Fibroblast of the aortic adventitia (primary cell): ENCODE measurements at regions not wholly inside any gene's neighbourhood (a gene's known extent, or its start where the extent isn't known, plus 50 kb on each side); places are given as distances from the start of the nearest gene placed in this dataset.

ENCODE experiments used
- DNase-seq: peaks from one replicate; pipeline ENCODE4 v3.0.0-alpha.2; 2010; ENCODE audit warnings: low read depth
- H3K4me3 ChIP-seq: 2 replicates; pipeline ENCODE4 v1.5.1; 2011; ENCODE audit warnings: low read depth, mild to moderate bottlenecking, control low read depth, low read length, moderate library complexity
- TF ChIP-seq, protein P1 (sequence below): IDR thresholded peaks from 2 replicates; pipeline ENCODE4 v1.5.1; 2011; ENCODE audit warnings: mild to moderate bottlenecking, low read length, control low read depth, inconsistent platforms; ENCODE audit not compliant: insufficient read depth

GRCh38 chr3:40780925-40781406, 256.2 kb downstream of the ZNF621 start:
- TF ChIP-seq, protein P1, sequence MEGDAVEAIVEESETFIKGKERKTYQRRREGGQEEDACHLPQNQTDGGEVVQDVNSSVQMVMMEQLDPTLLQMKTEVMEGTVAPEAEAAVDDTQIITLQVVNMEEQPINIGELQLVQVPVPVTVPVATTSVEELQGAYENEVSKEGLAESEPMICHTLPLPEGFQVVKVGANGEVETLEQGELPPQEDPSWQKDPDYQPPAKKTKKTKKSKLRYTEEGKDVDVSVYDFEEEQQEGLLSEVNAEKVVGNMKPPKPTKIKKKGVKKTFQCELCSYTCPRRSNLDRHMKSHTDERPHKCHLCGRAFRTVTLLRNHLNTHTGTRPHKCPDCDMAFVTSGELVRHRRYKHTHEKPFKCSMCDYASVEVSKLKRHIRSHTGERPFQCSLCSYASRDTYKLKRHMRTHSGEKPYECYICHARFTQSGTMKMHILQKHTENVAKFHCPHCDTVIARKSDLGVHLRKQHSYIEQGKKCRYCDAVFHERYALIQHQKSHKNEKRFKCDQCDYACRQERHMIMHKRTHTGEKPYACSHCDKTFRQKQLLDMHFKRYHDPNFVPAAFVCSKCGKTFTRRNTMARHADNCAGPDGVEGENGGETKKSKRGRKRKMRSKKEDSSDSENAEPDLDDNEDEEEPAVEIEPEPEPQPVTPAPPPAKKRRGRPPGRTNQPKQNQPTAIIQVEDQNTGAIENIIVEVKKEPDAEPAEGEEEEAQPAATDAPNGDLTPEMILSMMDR: no peak
- peak; percentile 11 for DNase-seq
- peak overlapping the region; percentile 13 for H3K4me3 ChIP-seq

GRCh38 chr3:40782111-40782721, 257.5 kb downstream of the ZNF621 start:
- TF ChIP-seq, protein P1: no peak
- H3K4me3 ChIP-seq: no peak overlapping the region
- no peak for DNase-seq

- H3K4me3 ChIP-seq: no peak overlapping the region
- DNase-seq: no peak
- TF ChIP-seq, protein P1: no peak
Observed at GRCh38 chr3:40790746-40791145, 266.0 kb downstream of the ZNF621 start.

DNA sequence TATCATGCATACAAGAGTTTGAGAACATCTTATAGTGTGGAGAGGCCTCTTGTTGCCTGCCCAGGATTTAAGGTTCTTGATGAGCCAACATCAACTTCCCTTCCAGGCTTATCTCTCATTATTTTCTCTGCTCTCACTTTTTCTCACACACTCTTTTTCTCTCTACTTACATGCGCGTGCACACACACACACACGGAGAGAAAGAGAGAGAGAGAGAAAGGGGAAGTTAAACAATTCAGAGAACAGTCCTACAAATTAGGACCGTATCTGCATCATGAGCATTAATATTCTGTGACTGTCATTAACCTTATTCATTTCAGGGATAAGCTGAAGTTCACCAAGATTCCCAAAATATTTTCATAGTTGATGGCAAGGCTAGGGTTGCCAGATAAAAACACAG, 269.0 kb downstream of the ZNF621 start:
- no peak for DNase-seq
- H3K4me3 ChIP-seq: no peak overlapping the region
- TF ChIP-seq, protein P1: no peak

DNA sequence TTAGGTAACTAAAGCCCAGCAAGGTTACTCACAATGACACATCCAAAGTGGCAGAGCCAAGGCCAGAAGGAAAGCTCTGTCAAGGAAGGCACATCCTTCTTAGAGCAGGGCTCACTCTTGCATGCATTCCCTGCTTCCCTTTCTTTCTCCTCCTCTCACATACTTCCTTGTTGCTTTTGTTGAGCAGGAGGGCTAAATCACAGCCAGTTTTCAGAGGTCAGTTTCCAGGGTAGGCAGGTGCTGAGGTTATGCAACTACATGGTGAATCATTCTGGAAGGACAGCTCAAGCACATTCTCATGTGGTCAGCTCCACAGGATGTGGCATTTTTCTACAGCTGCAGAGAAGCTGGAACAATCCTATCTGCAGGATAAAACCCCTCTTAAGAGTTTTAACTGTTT, 275.6 kb downstream of the ZNF621 start:
- peak; percentile 56 for DNase-seq
- TF ChIP-seq, protein P1: no peak
- H3K4me3 ChIP-seq: no peak overlapping the region

DNA sequence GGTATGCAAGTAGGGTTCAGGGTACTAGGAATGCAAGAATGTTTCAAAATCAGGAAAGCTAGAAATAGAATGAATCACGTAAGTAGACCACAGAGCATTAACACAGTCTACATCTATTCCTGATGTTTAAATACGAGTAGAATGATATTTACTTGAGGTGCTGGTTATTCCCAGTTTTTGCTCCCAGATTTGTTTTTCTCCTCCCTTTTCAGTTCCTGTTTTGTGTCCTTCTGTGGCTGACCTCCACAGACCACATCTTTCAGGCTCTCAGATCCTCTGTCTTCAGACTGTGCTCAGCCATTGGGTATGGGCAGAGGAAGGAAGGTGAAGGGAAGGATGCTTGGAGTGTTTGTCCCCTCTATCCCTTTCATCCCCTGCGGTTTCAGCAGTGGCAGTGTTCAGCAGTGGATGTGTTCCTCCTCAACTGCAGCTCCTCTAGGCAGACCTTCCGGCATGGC, 276.6 kb downstream of the ZNF621 start:
- no peak for DNase-seq
- TF ChIP-seq, protein P1: no peak
- H3K4me3 ChIP-seq: no peak overlapping the region

- TF ChIP-seq, protein P1: no peak
- DNase-seq: no peak
- H3K4me3 ChIP-seq: no peak overlapping the region
Observed at GRCh38 chr3:40803311-40803710, 278.6 kb downstream of the ZNF621 start.
